Activated T-helper 17 cell treated with anti-CD3 and anti-CD28 coated beads, Interleukin-2, amount 50 U/mL, for 72 hours (primary cell): ENCODE measurements at regions not wholly inside any gene's neighbourhood (a gene's known extent, or its start where the extent isn't known, plus 50 kb on each side); places are given as distances from the start of the nearest gene placed in this dataset.
"Not testable (repeated sequence)": the region's sequence is repeated elsewhere in the genome, so short reads cannot be mapped to it uniquely, and the experiment has no call there.

ENCODE experiments used
- ATAC-seq: fragments of 150-1000 bp; cut with Tn5 transposase; replicated peaks from 2 replicates; pipeline ENCODE4 v1.10.0; 2021; ENCODE audit warnings: mild to moderate bottlenecking, moderate library complexity
- H3K27ac Mint-ChIP-seq: one replicate; pipeline ENCODE4 v1.8.0; 2022; ENCODE audit warnings: mixed read lengths
- H3K27me3 Mint-ChIP-seq: one replicate; pipeline ENCODE4 v1.8.0; 2022; ENCODE audit warnings: mixed read lengths
- H3K36me3 Mint-ChIP-seq: one replicate; pipeline ENCODE4 v1.8.0; 2022; ENCODE audit warnings: low read depth, mild to moderate bottlenecking, mixed read lengths
- H3K4me1 Mint-ChIP-seq: one replicate; pipeline ENCODE4 v1.8.0; 2022; ENCODE audit warnings: mixed read lengths
- H3K4me3 Mint-ChIP-seq: one replicate; pipeline ENCODE4 v1.8.0; 2022; ENCODE audit warnings: mild to moderate bottlenecking, mixed read lengths
- H3K9me3 Mint-ChIP-seq: one replicate; pipeline ENCODE4 v1.8.0; 2022; ENCODE audit warnings: mixed read lengths

DNA sequence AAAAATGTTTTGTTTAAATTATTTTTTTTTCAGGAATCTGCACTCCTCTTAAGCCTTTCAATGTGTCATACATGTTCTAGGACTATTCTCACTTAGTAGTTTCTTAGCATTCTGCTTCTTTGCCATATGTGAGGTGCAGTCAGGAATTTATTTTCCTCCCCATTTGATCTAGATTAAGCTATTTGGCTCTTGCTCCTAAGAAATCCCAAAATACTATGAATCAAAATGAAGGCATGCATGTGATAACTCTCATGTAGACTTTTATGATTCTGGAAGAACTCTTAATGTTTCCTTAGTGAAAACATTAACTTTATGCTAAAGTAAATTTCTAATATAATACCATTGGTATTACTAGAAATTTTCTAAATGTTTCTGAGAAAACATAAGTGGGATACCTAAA, 664.5 kb downstream of the RAPGEF2 start:
- Mint-ChIP-seq H3K4me1 (no peaks in the 10 kb centered on the region), H3K27me3 (no peaks in the 10 kb centered on the region), H3K9me3 (no peaks in the 10 kb centered on the region), H3K4me3 (no peak overlapping the region), H3K27ac (no peak overlapping the region), H3K36me3 (no peaks in the 10 kb centered on the region)
- no peak for ATAC-seq

DNA sequence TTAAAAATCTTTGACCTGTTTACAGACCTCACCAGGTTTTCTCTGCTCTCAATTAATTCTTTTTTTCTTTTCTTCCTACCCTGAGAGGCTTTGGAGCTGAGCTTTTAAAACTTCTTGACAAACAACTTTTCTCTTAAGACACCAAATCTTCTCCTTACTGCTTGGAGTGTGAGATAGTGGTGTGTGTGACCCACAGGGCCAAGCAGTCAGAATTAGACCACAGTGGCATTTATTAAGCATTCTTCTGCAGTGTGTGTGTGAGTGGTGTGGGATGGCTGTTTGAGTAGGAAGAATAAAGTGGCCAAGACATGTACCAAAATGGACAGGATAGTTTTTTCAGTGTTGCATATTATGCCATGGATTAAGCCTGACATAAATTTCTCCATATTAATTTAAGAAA, 665.1 kb downstream of the RAPGEF2 start:
- H3K4me1 Mint-ChIP-seq = no peaks in the 10 kb centered on the region
- peaks cover 3% of the 10 kb centered on the region for H3K9me3 Mint-ChIP-seq
- H3K27me3 Mint-ChIP-seq = no peaks in the 10 kb centered on the region
- no peak overlapping the region for H3K27ac Mint-ChIP-seq
- H3K4me3 Mint-ChIP-seq = no peak overlapping the region
- no peaks in the 10 kb centered on the region for H3K36me3 Mint-ChIP-seq
- no peak for ATAC-seq

DNA sequence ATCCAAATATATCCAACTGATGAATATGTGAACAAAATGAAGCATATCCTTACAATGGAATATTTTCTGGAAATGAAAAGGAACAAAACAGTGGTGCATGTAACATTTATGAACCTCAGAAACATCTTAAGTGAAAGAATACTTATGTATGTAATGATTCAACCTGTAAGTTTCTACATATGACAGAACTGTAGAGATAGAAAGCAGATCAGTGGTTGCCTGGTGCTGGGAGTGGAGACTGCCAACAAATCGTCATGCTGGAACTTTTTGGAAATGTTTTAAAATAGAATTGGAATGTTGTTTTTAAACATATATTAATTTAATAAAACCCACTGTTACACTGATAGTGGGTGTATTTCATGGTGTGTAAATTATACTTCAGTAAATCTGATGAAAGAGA, 667.5 kb downstream of the RAPGEF2 start:
- H3K27ac Mint-ChIP-seq = no peak overlapping the region
- no peak overlapping the region for H3K4me3 Mint-ChIP-seq
- H3K4me1 Mint-ChIP-seq = no peaks in the 10 kb centered on the region
- no peaks in the 10 kb centered on the region for H3K27me3 Mint-ChIP-seq
- H3K36me3 Mint-ChIP-seq = no peaks in the 10 kb centered on the region
- no peak for ATAC-seq
- peaks cover 3% of the 10 kb centered on the region for H3K9me3 Mint-ChIP-seq

DNA sequence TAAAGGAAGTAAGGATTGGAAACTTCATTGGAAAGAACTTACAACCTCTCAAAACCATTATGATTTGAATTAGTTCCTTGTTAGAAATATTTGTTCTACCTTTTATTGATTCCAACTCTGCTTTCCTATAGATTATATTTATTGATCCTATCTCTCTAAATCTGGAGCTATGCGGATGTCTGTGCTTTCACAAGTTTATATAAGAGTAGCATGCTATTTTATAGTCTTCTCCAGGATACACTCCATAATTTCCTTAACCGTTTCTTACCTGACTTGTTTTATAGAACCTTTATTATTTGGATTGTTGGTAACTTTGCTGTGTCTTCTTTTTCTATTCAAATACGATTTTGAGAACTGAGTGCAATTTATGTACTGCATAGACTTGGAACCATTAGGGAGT, 668.1 kb downstream of the RAPGEF2 start:
- Mint-ChIP-seq H3K27me3 (no peaks in the 10 kb centered on the region), H3K36me3 (no peaks in the 10 kb centered on the region), H3K4me1 (no peaks in the 10 kb centered on the region), H3K27ac (no peak overlapping the region), H3K4me3 (no peak overlapping the region), H3K9me3 (peaks cover 3% of the 10 kb centered on the region)
- ATAC-seq = no peak

DNA sequence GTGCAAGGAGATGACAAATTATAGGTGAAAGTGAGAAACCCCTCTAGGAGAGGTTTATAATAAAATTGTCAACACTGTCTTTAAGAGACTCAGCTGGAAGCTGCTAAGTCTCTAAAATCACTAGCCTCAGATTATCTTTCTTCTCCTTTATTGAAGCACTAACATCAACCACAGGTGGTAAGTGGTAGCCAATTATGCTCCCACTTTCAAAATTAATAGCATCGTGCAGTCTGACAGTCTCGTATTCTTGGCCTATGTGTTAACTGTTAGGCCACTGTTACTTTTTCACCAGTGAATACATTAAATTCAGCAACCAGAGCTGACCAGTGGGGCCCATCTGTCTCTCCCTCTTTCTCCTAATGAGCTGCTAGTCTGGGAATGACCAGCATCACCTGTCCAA, 674.1 kb downstream of the RAPGEF2 start:
- no peak for ATAC-seq

DNA sequence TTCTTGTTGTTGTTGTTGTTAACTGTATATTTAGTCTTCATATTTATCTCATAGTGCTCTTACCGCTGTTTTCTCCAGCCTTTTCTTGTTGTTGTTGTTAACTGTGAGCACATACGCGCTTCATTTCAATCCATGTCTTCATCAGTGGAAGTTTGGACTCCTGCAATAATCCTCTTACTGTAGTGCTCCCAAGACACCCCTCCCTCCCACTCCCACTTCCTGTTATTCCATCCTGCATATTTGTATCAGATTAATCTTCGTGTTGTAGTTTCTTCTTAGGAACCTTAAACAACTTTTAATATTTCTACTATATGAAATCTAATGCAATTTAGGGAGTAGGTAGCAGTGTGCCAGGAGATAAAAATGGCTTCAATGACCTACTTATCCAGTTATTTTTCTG, 674.8 kb downstream of the RAPGEF2 start:
- H3K4me1 Mint-ChIP-seq = no peaks in the 10 kb centered on the region
- no peak for ATAC-seq
- peaks cover under 1% of the 10 kb centered on the region for H3K9me3 Mint-ChIP-seq
- no peaks in the 10 kb centered on the region for H3K36me3 Mint-ChIP-seq
- no peak overlapping the region for H3K4me3 Mint-ChIP-seq
- H3K27ac Mint-ChIP-seq = no peak overlapping the region
- H3K27me3 Mint-ChIP-seq = no peaks in the 10 kb centered on the region

More for the DNA sequence above, 674.1 kb downstream of the RAPGEF2 start:
- Mint-ChIP-seq H3K27ac (no peak overlapping the region), H3K4me3 (no peak overlapping the region), H3K27me3 (no peaks in the 10 kb centered on the region), H3K9me3 (peaks cover 3% of the 10 kb centered on the region), H3K36me3 (no peaks in the 10 kb centered on the region), H3K4me1 (no peaks in the 10 kb centered on the region)

DNA sequence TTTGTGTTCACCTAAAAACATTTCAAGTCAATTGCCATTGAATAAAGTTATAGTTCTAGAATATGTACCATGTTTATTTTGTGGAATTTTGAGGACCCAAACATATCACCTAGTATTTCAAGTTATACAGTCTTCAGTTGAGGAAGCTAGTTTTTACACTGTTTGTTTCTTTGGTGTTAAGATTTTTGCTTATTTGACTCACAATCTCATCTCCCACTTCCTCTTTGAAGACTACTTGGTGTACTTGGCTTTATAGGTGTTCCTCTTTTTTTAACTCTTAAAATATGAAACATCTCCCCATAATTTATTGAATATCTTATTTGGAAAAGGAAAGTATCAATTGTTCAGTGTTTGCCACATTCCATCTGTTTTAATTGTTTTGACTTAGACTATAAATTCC, 675.4 kb downstream of the RAPGEF2 start:
- no peak overlapping the region for H3K27ac Mint-ChIP-seq
- no peaks in the 10 kb centered on the region for H3K9me3 Mint-ChIP-seq
- no peak for ATAC-seq
- H3K36me3 Mint-ChIP-seq = no peaks in the 10 kb centered on the region
- no peak overlapping the region for H3K4me3 Mint-ChIP-seq
- no peaks in the 10 kb centered on the region for H3K4me1 Mint-ChIP-seq
- H3K27me3 Mint-ChIP-seq = no peaks in the 10 kb centered on the region

DNA sequence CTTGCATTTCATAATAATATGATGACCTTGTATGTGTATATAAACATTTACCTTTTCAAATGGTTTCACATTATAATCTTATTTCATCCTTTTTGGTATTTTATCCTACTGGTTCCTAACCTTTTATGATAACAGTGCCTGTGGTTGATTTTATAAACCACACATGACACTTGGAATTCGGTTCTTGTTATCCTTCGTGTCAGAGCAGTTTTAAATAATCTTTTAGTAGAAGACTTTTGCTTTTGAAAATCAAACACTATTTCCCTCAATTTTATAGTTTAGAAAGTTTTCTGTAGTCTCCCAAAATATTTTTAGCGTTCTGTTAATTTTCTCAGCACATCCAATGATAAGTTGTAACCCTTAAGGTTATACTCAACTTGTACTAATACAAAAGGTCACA, 676.8 kb downstream of the RAPGEF2 start:
- ATAC-seq = no peak
- no peaks in the 10 kb centered on the region for H3K36me3 Mint-ChIP-seq
- H3K27me3 Mint-ChIP-seq = no peaks in the 10 kb centered on the region
- H3K9me3 Mint-ChIP-seq = no peaks in the 10 kb centered on the region
- H3K4me1 Mint-ChIP-seq = no peaks in the 10 kb centered on the region
- no peak overlapping the region for H3K27ac Mint-ChIP-seq
- H3K4me3 Mint-ChIP-seq = no peak overlapping the region

DNA sequence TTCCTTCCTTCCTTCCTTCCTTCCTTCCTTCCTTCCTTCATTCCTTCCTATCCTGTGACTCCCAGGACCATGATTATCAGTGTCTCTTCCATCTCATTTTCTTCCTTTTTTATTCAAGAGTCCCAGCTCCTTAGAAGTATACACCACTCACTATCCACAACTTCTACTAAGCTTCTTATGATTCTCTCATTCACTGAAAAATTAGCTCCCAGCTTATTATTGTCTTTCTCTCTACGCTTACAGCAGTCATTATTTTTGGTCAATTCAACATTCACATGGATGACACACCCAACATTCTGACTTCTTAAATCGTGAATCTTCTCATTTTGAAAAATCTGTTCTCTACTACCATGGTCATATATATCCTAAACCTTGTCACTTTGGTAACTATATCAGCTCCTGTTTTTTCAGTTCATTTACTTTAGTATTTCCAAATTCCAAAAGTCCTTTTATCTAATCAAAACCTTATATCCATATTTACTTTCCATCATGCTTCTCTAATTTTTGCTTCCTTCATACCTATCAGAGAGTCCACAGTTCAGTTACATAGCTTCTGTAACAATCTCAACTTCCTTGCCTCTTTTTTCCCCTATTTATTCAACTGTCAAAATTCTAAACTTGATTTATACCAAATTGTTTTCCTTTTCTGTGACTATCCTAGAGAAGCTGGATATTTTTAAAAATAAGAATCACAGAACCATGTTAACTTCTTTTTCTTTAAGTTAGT, 677.5 kb downstream of the RAPGEF2 start:
- H3K27ac Mint-ChIP-seq = no peak overlapping the region
- no peaks in the 10 kb centered on the region for H3K4me1 Mint-ChIP-seq
- H3K4me3 Mint-ChIP-seq = no peak overlapping the region
- H3K27me3 Mint-ChIP-seq = no peaks in the 10 kb centered on the region
- H3K36me3 Mint-ChIP-seq = no peaks in the 10 kb centered on the region
- H3K9me3 Mint-ChIP-seq = no peaks in the 10 kb centered on the region
- ATAC-seq = no peak

DNA sequence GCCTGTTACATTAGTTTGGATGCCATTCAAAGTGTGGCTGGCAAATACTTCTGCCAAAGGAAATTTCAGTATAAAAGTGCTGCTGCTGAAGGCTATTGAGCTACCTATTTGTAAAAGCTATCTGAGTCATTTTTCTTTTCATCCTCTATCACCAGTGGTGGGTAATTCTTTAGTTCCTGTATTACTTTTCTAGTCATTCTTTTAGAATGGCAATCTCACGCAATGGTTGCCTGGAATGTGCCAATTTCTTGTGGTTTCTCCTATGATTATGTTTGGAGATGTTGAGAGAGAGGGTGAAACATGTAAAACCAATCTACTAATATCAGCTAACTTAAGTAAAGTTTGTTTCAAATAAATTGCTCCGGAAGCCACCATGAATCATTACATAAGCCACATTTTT, 685.0 kb downstream of the RAPGEF2 start:
- no peak for ATAC-seq

DNA sequence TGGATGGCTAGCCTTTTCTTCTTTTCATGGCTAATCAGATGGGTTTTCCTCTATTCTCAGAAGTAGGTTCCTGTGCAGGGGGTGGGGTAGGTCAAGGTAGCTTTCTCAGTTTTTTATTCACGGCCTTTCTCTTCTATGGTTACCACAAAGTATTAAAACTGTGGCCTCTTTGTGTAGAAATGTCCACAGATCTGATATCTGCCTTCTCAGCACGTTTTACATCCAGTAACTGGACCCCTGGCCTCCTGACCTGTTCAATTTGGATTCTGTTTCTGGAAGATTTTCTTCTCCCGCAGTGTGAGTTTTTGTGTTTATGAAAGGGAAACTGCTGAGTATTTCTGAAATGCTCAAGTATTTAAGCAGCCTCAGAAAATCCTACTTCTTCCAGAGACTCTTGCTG, 688.5 kb downstream of the RAPGEF2 start:
- ATAC-seq = no peak
- H3K27ac Mint-ChIP-seq = no peak overlapping the region
- peaks cover 7% of the 10 kb centered on the region for H3K9me3 Mint-ChIP-seq
- no peaks in the 10 kb centered on the region for H3K36me3 Mint-ChIP-seq
- H3K4me1 Mint-ChIP-seq = no peaks in the 10 kb centered on the region
- no peaks in the 10 kb centered on the region for H3K27me3 Mint-ChIP-seq
- H3K4me3 Mint-ChIP-seq = no peak overlapping the region

More for the DNA sequence above, 685.0 kb downstream of the RAPGEF2 start:
- H3K4me1 Mint-ChIP-seq = no peaks in the 10 kb centered on the region
- H3K4me3 Mint-ChIP-seq = no peak overlapping the region
- peaks cover 7% of the 10 kb centered on the region for H3K9me3 Mint-ChIP-seq
- H3K27ac Mint-ChIP-seq = no peak overlapping the region
- no peaks in the 10 kb centered on the region for H3K27me3 Mint-ChIP-seq
- H3K36me3 Mint-ChIP-seq = no peaks in the 10 kb centered on the region

DNA sequence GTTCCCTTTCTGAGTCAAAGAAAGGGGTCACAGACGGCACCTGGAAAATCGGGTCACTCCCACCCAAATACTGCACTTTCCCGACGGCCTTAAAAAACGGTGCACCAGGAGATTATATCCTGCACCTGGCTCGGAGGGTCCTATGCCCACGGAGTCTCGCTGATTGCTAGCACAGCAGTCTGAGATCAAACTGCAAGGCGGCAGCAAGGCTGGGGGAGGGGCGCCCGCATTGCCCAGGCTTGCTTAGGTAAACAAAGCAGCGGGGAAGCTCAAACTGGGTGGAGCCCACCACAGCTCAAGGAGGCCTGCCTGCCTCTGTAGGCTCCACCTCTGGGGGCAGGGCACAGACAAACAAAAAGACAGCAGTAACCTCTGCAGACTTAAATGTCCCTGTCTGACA, 701.7 kb downstream of the RAPGEF2 start:
- H3K36me3 Mint-ChIP-seq, H3K4me1 Mint-ChIP-seq, H3K27ac Mint-ChIP-seq, H3K27me3 Mint-ChIP-seq, H3K4me3 Mint-ChIP-seq, ATAC-seq, H3K9me3 Mint-ChIP-seq: not testable (repeated sequence)

DNA sequence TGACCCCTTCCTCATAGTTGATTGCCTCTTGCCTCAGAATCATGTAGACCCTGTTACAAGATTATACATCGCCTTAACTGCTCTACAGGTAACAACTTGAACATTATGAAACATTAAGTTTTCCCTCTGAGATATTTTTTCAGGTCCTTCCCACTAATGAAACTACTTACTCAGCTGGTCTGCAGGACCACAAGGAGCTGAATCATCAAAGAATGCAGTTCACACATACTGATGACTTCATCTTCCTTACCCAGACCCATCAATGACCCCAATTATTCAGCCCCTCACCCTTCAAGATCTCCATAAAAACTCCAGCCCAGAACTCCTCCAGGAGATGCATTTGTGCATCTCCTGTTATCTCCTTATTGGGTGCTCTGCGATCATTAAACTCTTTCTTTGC, 720.9 kb downstream of the RAPGEF2 start:
- Mint-ChIP-seq H3K36me3 (no peaks in the 10 kb centered on the region), H3K4me1 (no peaks in the 10 kb centered on the region), H3K9me3 (peaks cover 15% of the 10 kb centered on the region), H3K27me3 (no peaks in the 10 kb centered on the region), H3K27ac (no peak overlapping the region), H3K4me3 (no peak overlapping the region)
- ATAC-seq = no peak

DNA sequence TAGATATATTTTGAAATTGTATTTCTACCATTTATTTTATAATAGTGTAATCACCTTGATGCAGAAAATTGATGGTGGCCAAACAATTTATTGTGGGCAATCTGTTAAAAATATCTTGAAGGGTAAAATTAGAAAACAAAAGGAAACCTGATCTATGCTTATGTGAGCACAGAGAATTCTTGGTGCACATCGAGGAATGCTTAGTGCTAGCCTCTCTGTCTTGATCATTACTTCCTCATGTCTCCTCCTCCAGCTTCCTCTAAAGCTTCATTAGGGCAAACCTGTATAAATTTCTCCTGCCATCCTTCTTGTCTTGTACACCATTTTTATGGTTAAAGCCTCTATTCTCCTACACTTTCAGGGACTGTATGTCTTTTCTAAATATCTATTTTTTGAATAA, 725.8 kb downstream of the RAPGEF2 start:
- H3K4me1 Mint-ChIP-seq = no peaks in the 10 kb centered on the region
- no peaks in the 10 kb centered on the region for H3K36me3 Mint-ChIP-seq
- no peak overlapping the region for H3K27ac Mint-ChIP-seq
- H3K27me3 Mint-ChIP-seq = no peaks in the 10 kb centered on the region
- H3K9me3 Mint-ChIP-seq = peaks cover 15% of the 10 kb centered on the region
- no peak overlapping the region for H3K4me3 Mint-ChIP-seq
- no peak for ATAC-seq

DNA sequence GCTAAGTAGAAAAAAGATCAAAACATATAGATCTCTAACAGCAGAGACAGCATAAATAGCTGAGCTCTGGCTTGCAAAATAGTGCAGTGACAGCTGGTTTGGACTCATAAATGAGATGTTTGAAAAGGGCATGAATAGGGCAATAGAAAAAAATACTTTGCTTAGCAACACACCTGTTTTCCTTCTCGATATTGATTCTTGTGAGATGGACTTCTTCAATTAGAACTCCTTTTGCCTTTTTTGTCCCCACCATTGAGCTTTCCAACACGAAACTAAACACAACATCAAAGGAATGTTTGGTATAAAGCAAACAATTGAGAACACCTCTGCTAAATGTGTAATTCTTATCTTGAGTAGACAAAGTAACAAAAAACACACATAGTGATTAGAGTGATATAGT, 726.3 kb downstream of the RAPGEF2 start:
- no peak for ATAC-seq
- H3K9me3 Mint-ChIP-seq = peaks cover 14% of the 10 kb centered on the region

DNA sequence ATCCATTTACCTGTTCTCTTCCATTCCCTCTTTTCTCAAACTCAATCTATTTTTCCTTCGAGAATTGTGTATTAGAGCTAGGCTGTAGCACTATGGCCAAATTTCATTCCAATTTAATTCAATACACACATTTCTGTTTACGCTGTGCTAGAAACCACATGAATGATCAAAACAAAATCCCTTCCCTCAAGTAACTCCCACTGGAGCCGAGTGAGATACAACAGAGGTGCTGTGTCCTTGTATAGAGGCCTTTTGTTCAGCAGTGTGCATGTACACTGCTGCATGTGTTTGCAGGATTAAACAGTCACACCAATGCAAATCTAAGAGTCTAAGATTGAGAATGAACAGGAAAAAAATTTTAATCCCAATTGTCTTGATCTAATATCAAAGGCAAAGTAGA, 734.2 kb downstream of the RAPGEF2 start:
- Mint-ChIP-seq H3K9me3 (peaks cover 15% of the 10 kb centered on the region), H3K27me3 (no peaks in the 10 kb centered on the region), H3K36me3 (no peaks in the 10 kb centered on the region), H3K27ac (no peak overlapping the region), H3K4me3 (no peak overlapping the region), H3K4me1 (no peaks in the 10 kb centered on the region)
- ATAC-seq = no peak

More for the DNA sequence above, 726.3 kb downstream of the RAPGEF2 start:
- H3K27ac Mint-ChIP-seq = no peak overlapping the region
- no peaks in the 10 kb centered on the region for H3K36me3 Mint-ChIP-seq
- no peaks in the 10 kb centered on the region for H3K27me3 Mint-ChIP-seq
- no peak overlapping the region for H3K4me3 Mint-ChIP-seq
- H3K4me1 Mint-ChIP-seq = no peaks in the 10 kb centered on the region
